Uterus (tissue), 2 donors: ENCODE measurements at regions not wholly inside any gene's neighbourhood (a gene's known extent, or its start where the extent isn't known, plus 50 kb on each side); places are given as distances from the start of the nearest gene placed in this dataset.

Experiments
- CTCF ChIP-seq, 4 experiments: fragments of 200-600 bp in 2 of 4; fragments of 450-650 bp in 2 of 4; sonication (generic) in 2 of 4; IDR thresholded peaks; one replicate each; pipeline ENCODE4 v1.5.1; 2016 to 2019; ENCODE audit warnings: antibody characterized with exemption in 4 of 4, mild to moderate bottlenecking in 2 of 4, moderate library complexity in 1 of 4
- POLR2A ChIP-seq, 2 donors: fragments of 450-650 bp; IDR thresholded peaks; one replicate each; pipeline ENCODE4 v1.6.1; 2016; ENCODE audit warnings: antibody characterized with exemption in 2 of 2, mild to moderate bottlenecking in 1 of 2, moderate library complexity in 1 of 2

DNA sequence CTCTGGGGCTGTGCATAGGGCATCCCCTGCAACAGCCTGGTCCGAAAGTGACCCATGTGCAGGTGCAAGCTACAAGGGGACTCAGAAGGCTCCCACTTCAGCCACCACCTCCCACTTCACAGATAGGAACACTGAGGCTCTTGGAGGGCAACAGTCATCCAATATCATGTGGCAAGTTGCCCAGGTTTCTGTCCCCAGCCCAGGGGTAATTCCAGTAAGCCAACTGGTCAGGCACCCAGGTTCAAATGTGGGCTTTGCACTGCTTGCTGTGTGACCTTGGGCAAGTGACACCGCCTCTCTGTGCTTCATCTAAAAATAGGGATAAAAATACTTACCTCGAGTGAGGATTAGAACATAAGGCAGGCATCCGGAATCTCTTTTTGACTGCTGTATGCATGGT lies 62.0 kb upstream of the SIRPA start:
- TF ChIP-seq CTCF (IDR thresholded peaks at IDR 0.05), result no peak
- TF ChIP-seq POLR2A (IDR thresholded peaks at IDR 0.05), result no peak
